Naive thymus-derived CD4-positive, alpha-beta T cell (primary cell): ENCODE measurements at regions not wholly inside any gene's neighbourhood (a gene's known extent, or its start where the extent isn't known, plus 50 kb on each side); places are given as distances from the start of the nearest gene placed in this dataset.

Experiments used
- ATAC-seq: fragments of 150-1000 bp; cut with Tn5 transposase; 2 replicates; pipeline ENCODE4 v1.10.0; 2021; ENCODE audit warnings: mild to moderate bottlenecking, moderate library complexity
- CTCF ChIA-PET: fragments of 350-600 bp; sonication (Branson Sonifier 250); formaldehyde crosslinking; loops from one replicate; lab custom pipeline; 2021; ENCODE audit warnings: antibody characterized with exemption; lab: Charles Lee
- POLR2A ChIA-PET: fragments of 350-600 bp; sonication (Branson Sonifier 250); formaldehyde crosslinking; loops from one replicate; lab custom pipeline; 2021; ENCODE audit warnings: antibody characterized with exemption, inconsistent platforms; lab: Charles Lee
- DNase-seq, 9 donors: peaks; one replicate each; pipeline versions ENCODE4 v3.0.0 to v3.0.0-alpha.2; 2020 to 2022; ENCODE audit warnings: mixed read lengths in 1 of 9
- H3K27ac ChIP-seq: one replicate; pipeline ENCODE4 v1.7.0; 2013; ENCODE audit warnings: mild to moderate bottlenecking, low read depth, low read length, moderate library complexity
- H3K27me3 ChIP-seq, 2 donors: one replicate each; pipeline ENCODE4 v1.7.0; 2013; ENCODE audit warnings: low read length in 2 of 2, mild to moderate bottlenecking in 2 of 2, moderate library complexity in 2 of 2; ENCODE audit not compliant: control insufficient read depth in 2 of 2, insufficient read depth in 2 of 2
- H3K36me3 ChIP-seq, 3 experiments: 1 replicate in 2 of 3; 2 replicates in 1 of 3; pipeline ENCODE4 v1.7.0; 2013; ENCODE audit warnings: low read length in 3 of 3, mild to moderate bottlenecking in 3 of 3, moderate library complexity in 1 of 3; ENCODE audit not compliant: insufficient read depth in 3 of 3, control insufficient read depth in 2 of 3
- H3K4me1 ChIP-seq, 2 donors: one replicate each; pipeline ENCODE4 v1.7.0; 2013; ENCODE audit warnings: low read length in 2 of 2, mild to moderate bottlenecking in 2 of 2, moderate library complexity in 1 of 2; ENCODE audit not compliant: control insufficient read depth in 2 of 2, insufficient read depth in 2 of 2
- H3K4me3 ChIP-seq: 2 replicates; pipeline ENCODE4 v1.7.0; 2013; ENCODE audit warnings: mild to moderate bottlenecking, low read length
- H3K9me3 ChIP-seq, 3 experiments: 1 replicate in 2 of 3; 2 replicates in 1 of 3; pipeline ENCODE4 v1.7.0; 2013; ENCODE audit warnings: low read length in 3 of 3; ENCODE audit not compliant: control insufficient read depth in 2 of 3
- H3K27ac Mint-ChIP-seq, 9 donors: one replicate each; pipeline ENCODE4 v1.8.0; 2020 to 2022; ENCODE audit warnings: mixed read lengths in 9 of 9, mild to moderate bottlenecking in 8 of 9, moderate library complexity in 5 of 9, inconsistent platforms in 2 of 9
- H3K27me3 Mint-ChIP-seq, 5 donors: one replicate each; pipeline ENCODE4 v1.8.0; 2021 to 2022; ENCODE audit warnings: mixed read lengths in 5 of 5, mild to moderate bottlenecking in 1 of 5
- H3K36me3 Mint-ChIP-seq, 5 donors: one replicate each; pipeline ENCODE4 v1.8.0; 2020 to 2022; ENCODE audit warnings: mixed read lengths in 5 of 5, mild to moderate bottlenecking in 3 of 5, inconsistent platforms in 1 of 5
- H3K4me1 Mint-ChIP-seq, 7 donors: one replicate each; pipeline ENCODE4 v1.8.0; 2020 to 2022; ENCODE audit warnings: mixed read lengths in 7 of 7, mild to moderate bottlenecking in 3 of 7, inconsistent platforms in 1 of 7
- H3K4me3 Mint-ChIP-seq, 10 donors: one replicate each; pipeline ENCODE4 v1.8.0; 2020 to 2022; ENCODE audit warnings: mild to moderate bottlenecking in 10 of 10, mixed read lengths in 10 of 10, moderate library complexity in 6 of 10, inconsistent platforms in 2 of 10
- H3K9me3 Mint-ChIP-seq, 11 donors: one replicate each; pipeline ENCODE4 v1.8.0; 2020 to 2022; ENCODE audit warnings: mixed read lengths in 11 of 11, mild to moderate bottlenecking in 4 of 11, inconsistent platforms in 1 of 11, moderate library complexity in 1 of 11
- intact Hi-C, 2 donors: fragments of 100-400 bp; cut with micrococcal nuclease; formaldehyde crosslinking; loops; one replicate each; pipeline ENCODE4 v1.15.1; 2023

DNA sequence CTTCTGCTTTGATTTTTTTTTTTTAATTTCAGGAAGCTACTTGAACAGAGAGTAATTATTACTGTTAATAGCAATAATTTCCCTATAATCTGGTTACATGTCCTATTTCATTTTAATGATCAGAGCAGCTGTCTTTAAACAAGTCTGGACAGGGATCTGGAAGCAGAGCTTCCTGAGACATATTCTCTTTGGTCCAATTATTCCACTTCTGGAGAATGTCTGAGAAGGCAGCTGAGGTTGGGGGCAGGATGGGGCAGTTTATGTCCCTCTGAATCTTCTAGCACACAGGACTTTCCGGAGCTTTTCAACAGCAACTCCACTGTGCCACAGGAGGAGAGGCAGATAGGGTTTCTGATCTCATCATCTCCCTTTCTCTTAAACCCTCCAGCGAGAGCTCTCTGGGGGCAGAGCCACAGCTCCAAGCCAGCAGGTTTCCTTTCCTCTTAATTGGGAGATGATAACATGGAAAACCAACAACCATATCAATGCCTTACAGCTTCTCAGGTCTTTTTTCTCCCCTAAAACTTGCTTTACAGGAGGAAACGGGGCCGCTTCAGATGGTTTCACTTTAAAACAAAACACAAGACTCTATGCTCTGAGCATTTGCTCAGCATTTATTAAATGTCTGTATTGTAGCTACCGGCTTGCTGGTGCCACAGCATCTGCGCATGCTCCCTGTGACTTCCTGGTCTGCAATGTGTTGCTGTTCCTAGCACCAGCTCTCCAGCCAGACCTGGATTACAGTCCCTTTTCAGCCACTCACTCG lies 425.7 kb upstream of the USP24 start:
- peak overlapping the region in 5 of 9 donors; percentile 18 to 68 (median 58) for H3K27ac Mint-ChIP-seq
- H3K4me1 Mint-ChIP-seq = peaks cover 0 to 12% (median 6%) of the 10 kb centered on the region in 7 donors
- DNase-seq = peak in 8 of 9 donors; percentile 7 to 58 (median 20)
- H3K27me3 Mint-ChIP-seq = peaks cover 0 to 8% (median 4%) of the 10 kb centered on the region in 5 donors
- no peaks in the 10 kb centered on the region for H3K36me3 ChIP-seq
- peaks cover 0 to 4% of the 10 kb centered on the region in 2 donors for H3K4me1 ChIP-seq
- H3K9me3 Mint-ChIP-seq = peaks cover 0 to 7% (median 0%) of the 10 kb centered on the region in 11 donors
- ChIA-PET POLR2A (no interaction called here), CTCF (no interaction called here)
- H3K4me3 ChIP-seq = peak overlapping the region; percentile 15
- H3K9me3 ChIP-seq = no peaks in the 10 kb centered on the region
- intact Hi-C loops = no loop called here
- H3K27me3 ChIP-seq = no peaks in the 10 kb centered on the region
- no peak overlapping the region for H3K27ac ChIP-seq
- ATAC-seq = peak; percentile 40
- H3K4me3 Mint-ChIP-seq = peak overlapping the region; percentile 34 to 74 (median 68)
- peaks cover 0 to 4% (median 0%) of the 10 kb centered on the region in 5 donors for H3K36me3 Mint-ChIP-seq

DNA sequence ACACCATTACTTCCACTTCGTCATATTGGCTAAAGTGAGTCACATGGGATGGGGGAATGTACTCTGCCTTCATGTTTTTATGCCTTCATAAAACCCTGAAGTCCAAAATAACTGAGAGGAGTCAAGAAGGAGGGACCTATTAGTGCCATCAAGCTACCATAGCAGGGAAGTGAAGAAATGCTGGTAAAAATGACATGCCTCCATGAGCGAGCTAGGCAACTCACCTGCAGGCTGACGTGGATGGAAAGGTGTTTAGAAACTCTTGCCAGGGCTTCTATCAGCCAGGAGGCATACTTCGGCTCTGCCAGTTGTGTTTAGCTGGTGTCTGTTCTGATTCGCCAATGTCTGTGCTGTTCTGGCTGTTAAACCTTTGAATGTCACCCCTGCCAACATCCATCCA lies 424.4 kb upstream of the USP24 start:
- ATAC-seq = no peak
- H3K9me3 Mint-ChIP-seq = peaks cover 0 to 10% (median 0%) of the 10 kb centered on the region in 11 donors
- POLR2A ChIA-PET = no interaction called here
- H3K36me3 Mint-ChIP-seq = peaks cover 0 to 4% (median 0%) of the 10 kb centered on the region in 5 donors
- H3K4me1 Mint-ChIP-seq = peaks cover 0 to 12% (median 6%) of the 10 kb centered on the region in 7 donors
- Histone ChIP-seq H3K27ac (no peak overlapping the region), H3K4me1 (peaks cover 0 to 4% of the 10 kb centered on the region in 2 donors), H3K27me3 (no peaks in the 10 kb centered on the region), H3K36me3 (no peaks in the 10 kb centered on the region), H3K4me3 (no peak overlapping the region), H3K9me3 (no peaks in the 10 kb centered on the region)
- no peak overlapping the region for H3K27ac Mint-ChIP-seq
- DNase-seq = no peak
- CTCF ChIA-PET = no interaction called here
- intact Hi-C loops = no loop called here
- H3K27me3 Mint-ChIP-seq = peaks cover 0 to 8% (median 7%) of the 10 kb centered on the region in 5 donors
- no peak overlapping the region for H3K4me3 Mint-ChIP-seq

DNA sequence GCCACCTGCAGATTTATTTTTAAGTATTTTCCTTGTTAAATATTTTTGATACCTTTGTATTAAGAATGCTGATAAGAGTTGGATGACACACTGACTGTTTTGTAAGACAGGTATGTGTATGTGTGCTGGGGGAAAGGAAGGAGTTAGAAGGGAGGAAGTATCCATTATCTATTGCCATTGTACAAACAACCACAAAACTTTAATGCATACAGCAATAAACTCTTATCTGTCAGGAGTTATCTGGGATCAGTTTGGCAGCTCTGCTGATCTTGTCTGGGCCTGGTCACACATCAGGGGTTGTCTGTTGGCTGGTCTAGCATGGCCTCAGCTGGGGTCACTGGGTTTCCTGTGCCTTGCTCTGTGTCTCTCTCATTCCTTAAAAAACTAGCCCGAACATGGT lies 423.9 kb upstream of the USP24 start:
- Histone ChIP-seq H3K4me3 (no peak overlapping the region), H3K9me3 (no peaks in the 10 kb centered on the region), H3K36me3 (no peaks in the 10 kb centered on the region), H3K27ac (no peak overlapping the region), H3K27me3 (no peaks in the 10 kb centered on the region), H3K4me1 (peaks cover 0 to 4% of the 10 kb centered on the region in 2 donors)
- no peak overlapping the region for H3K4me3 Mint-ChIP-seq
- H3K9me3 Mint-ChIP-seq = peaks cover 0 to 10% (median 0%) of the 10 kb centered on the region in 11 donors
- POLR2A ChIA-PET = no interaction called here
- H3K4me1 Mint-ChIP-seq = peaks cover 0 to 12% (median 6%) of the 10 kb centered on the region in 7 donors
- CTCF ChIA-PET = no interaction called here
- no peak for ATAC-seq
- intact Hi-C loops = no loop called here
- peaks cover 0 to 9% (median 7%) of the 10 kb centered on the region in 5 donors for H3K27me3 Mint-ChIP-seq
- DNase-seq = no peak
- no peak overlapping the region for H3K27ac Mint-ChIP-seq
- peaks cover 0 to 4% (median 0%) of the 10 kb centered on the region in 5 donors for H3K36me3 Mint-ChIP-seq

DNA sequence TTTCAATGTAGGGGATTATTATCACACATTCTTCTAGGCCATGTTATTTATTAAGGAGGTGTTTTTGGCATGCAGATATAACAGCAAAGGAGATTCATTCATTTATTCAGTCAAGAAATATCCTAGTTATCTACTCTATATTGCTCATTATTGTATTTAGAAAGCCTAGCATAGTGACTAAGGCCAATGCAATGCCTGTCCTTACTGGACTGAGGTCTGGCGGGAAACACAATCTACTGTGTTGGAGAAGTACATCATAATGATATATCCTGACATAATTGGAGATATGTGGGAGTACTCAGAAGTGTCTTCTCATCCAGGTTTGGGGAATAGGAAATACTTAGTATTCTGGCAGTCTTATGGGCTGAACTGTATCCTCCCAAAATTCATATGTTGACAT lies 421.5 kb upstream of the USP24 start:
- Mint-ChIP-seq H3K4me1 (peaks cover 0 to 11% (median 6%) of the 10 kb centered on the region in 7 donors), H3K27me3 (peaks cover 0 to 16% (median 7%) of the 10 kb centered on the region in 5 donors), H3K9me3 (peaks cover 0 to 10% (median 0%) of the 10 kb centered on the region in 11 donors), H3K4me3 (no peak overlapping the region), H3K36me3 (peaks cover 0 to 4% (median 0%) of the 10 kb centered on the region in 5 donors), H3K27ac (no peak overlapping the region)
- peaks cover 0 to 3% of the 10 kb centered on the region in 2 donors for H3K4me1 ChIP-seq
- ChIA-PET POLR2A (no interaction called here), CTCF (no interaction called here)
- no peaks in the 10 kb centered on the region for H3K36me3 ChIP-seq
- DNase-seq (no peak), ATAC-seq (no peak)
- no peak overlapping the region for H3K27ac ChIP-seq
- H3K9me3 ChIP-seq = no peaks in the 10 kb centered on the region
- H3K4me3 ChIP-seq = no peak overlapping the region
- no peaks in the 10 kb centered on the region for H3K27me3 ChIP-seq
- intact Hi-C loops = no loop called here

DNA sequence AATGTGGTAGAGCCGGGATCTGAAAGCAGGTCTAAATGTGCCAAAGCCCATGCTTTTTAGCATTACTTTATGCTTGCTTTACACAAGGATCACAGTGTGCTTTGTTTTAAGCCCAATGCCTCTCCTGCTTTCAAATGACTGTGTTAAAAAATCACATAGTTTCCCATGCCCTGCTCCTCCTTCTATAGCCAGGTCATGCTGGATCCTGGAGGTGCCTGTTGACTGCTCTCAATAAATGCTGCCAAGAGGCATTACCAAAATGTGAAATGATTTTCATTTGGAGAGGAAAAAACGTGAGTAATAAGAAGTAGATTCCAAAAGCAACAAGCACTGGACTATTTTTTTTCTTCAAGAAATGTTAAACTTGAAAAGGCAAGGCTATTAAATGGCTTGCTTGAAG lies 420.7 kb upstream of the USP24 start:
- Mint-ChIP-seq H3K36me3 (peaks cover 0 to 4% (median 0%) of the 10 kb centered on the region in 5 donors), H3K4me3 (no peak overlapping the region), H3K27me3 (peaks cover 0 to 16% (median 7%) of the 10 kb centered on the region in 5 donors), H3K9me3 (peaks cover 0 to 10% (median 0%) of the 10 kb centered on the region in 11 donors), H3K27ac (no peak overlapping the region), H3K4me1 (peaks cover 0 to 2% (median 2%) of the 10 kb centered on the region in 7 donors)
- Histone ChIP-seq H3K4me1 (no peaks in the 10 kb centered on the region), H3K27me3 (no peaks in the 10 kb centered on the region), H3K36me3 (no peaks in the 10 kb centered on the region), H3K4me3 (no peak overlapping the region), H3K27ac (no peak overlapping the region), H3K9me3 (no peaks in the 10 kb centered on the region)
- intact Hi-C loops = no loop called here
- ATAC-seq (no peak), DNase-seq (no peak)
- POLR2A ChIA-PET = no interaction called here
- CTCF ChIA-PET = no interaction called here

DNA sequence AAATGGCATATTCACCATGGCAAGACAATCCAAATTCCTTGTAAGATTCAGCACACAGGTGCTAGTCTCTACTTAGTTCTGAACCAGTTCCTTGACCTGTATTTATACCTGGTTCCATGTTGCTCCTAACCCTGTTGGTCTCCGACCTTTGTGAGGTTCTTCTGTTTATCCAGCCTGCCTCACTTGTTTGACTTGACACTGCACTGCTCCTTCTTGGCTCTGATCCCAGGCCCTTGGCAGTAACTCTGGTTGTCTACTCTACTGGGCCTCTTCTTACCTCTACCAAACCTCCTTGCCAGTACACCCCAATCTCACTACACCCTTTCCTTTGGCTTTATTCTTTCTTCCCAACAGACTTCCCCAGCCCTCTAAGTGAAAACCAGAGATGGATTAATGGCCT lies 419.4 kb upstream of the USP24 start:
- Histone ChIP-seq H3K27ac (no peak overlapping the region), H3K9me3 (no peaks in the 10 kb centered on the region), H3K4me3 (no peak overlapping the region), H3K27me3 (no peaks in the 10 kb centered on the region), H3K36me3 (no peaks in the 10 kb centered on the region), H3K4me1 (no peaks in the 10 kb centered on the region)
- Mint-ChIP-seq H3K27me3 (peaks cover 0 to 16% (median 7%) of the 10 kb centered on the region in 5 donors), H3K9me3 (peaks cover 0 to 10% (median 0%) of the 10 kb centered on the region in 11 donors), H3K27ac (no peak overlapping the region), H3K36me3 (peaks cover 0 to 4% (median 0%) of the 10 kb centered on the region in 5 donors), H3K4me1 (no peaks in the 10 kb centered on the region), H3K4me3 (no peak overlapping the region)
- ChIA-PET CTCF (no interaction called here), POLR2A (no interaction called here)
- no peak for ATAC-seq
- intact Hi-C loops = no loop called here
- no peak for DNase-seq
